GM12878 (cell line): ENCODE measurements at regions not wholly inside any gene's neighbourhood (a gene's known extent, or its start where the extent isn't known, plus 50 kb on each side); places are given as distances from the start of the nearest gene placed in this dataset.

Experiments used
- ATAC-seq: fragments of 200-7000 bp; cut with Tn5 transposase; 3 replicates; pipeline ENCODE4 v1.9.1; 2020; ENCODE audit warnings: mild to moderate bottlenecking, moderate library complexity
- BruUV-seq: library from RNA; stranded (reverse); fragments of 400-500 nt; replicated peaks from 2 replicates; lab custom pipeline; 2021; lab: Mats Ljungman, UMichigan
- CTCF ChIA-PET: fragments of 300-600 bp; sonication (Branson Sonifier 250); formaldehyde crosslinking; extraction: SDS; loops from one replicate; lab custom pipeline; 2021; ENCODE audit warnings: inconsistent platforms; lab: Yijun Ruan, JAX
- POLR2A ChIA-PET: fragments of 350-600 bp; formaldehyde crosslinking; extraction: SDS; loops from one replicate; lab custom pipeline; 2021; ENCODE audit warnings: inconsistent platforms; lab: Charles Lee
- RAD21 ChIA-PET: fragments of 300-600 bp; sonication (Branson Sonifier 250); formaldehyde crosslinking; loops from one replicate; lab custom pipeline; 2023; ENCODE audit warnings: antibody characterized with exemption; ENCODE audit not compliant: unreplicated experiment; lab: Charles Lee
- SMC1A ChIA-PET: fragments of 300-600 bp; sonication (Branson Sonifier 250); formaldehyde crosslinking; loops from one replicate; lab custom pipeline; 2023; ENCODE audit not compliant: unreplicated experiment, uncharacterized antibody; lab: Charles Lee
- DNase-seq: peaks from one replicate; pipeline ENCODE4 v3.0.0-alpha.2; 2011; ENCODE audit warnings: low read depth, low spot score
- FAIRE-seq: peaks from 3 replicates; lab custom pipeline; 2011; peaks lifted over from hg19 to GRCh38; lab: Jason Lieb, UNC
- H2AFZ ChIP-seq: 2 replicates; pipeline ENCODE4 v1.6.0; 2011; ENCODE audit warnings: low read depth, low read length, control low read depth; ENCODE audit not compliant: control insufficient read depth
- H3K27ac ChIP-seq: 2 replicates; pipeline ENCODE4 v1.5.1; 2011; ENCODE audit warnings: control low read depth; ENCODE audit not compliant: control insufficient read depth, insufficient read depth
- H3K27me3 ChIP-seq, 2 experiments: replicated peaks in 1 of 2; 2 replicates each; pipeline versions ENCODE4 v1.6.0 to v1.6.1; 2011; ENCODE audit warnings: low read length in 1 of 2; ENCODE audit not compliant: control insufficient read depth in 2 of 2, insufficient read depth in 2 of 2
- H3K36me3 ChIP-seq, 2 experiments: 2 replicates each; pipeline ENCODE4 v1.5.1; 2011; ENCODE audit warnings: low read length in 1 of 2; ENCODE audit not compliant: control insufficient read depth in 2 of 2, insufficient read depth in 2 of 2
- H3K4me1 ChIP-seq: 2 replicates; pipeline ENCODE4 v1.6.1; 2011; ENCODE audit warnings: mild to moderate bottlenecking, low read length, moderate library complexity, mixed read lengths; ENCODE audit not compliant: control insufficient read depth, insufficient read depth
- H3K4me2 ChIP-seq: 2 replicates; pipeline ENCODE4 v1.6.0; 2011; ENCODE audit warnings: control low read depth; ENCODE audit not compliant: control insufficient read depth, insufficient read depth
- H3K4me3 ChIP-seq: fragments of 200-600 bp; sonication (generic); 2 replicates; pipeline ENCODE4 v1.5.1; 2016
- H3K79me2 ChIP-seq: 2 replicates; pipeline ENCODE4 v1.6.0; 2011; ENCODE audit warnings: low read length; ENCODE audit not compliant: control insufficient read depth, insufficient read depth
- H3K9ac ChIP-seq: 2 replicates; pipeline ENCODE4 v1.8.0; 2011; ENCODE audit warnings: low read length, control low read depth, mixed read lengths; ENCODE audit not compliant: control insufficient read depth, insufficient read depth
- H3K9me3 ChIP-seq: replicated peaks from 3 replicates; pipeline ENCODE4 v1.5.1; 2011; ENCODE audit warnings: mild to moderate bottlenecking, low read length; ENCODE audit not compliant: control insufficient read depth, insufficient read depth
- H4K20me1 ChIP-seq: 2 replicates; pipeline ENCODE4 v1.6.0; 2011; ENCODE audit not compliant: control insufficient read depth, insufficient read depth
- ATF3 ChIP-seq: IDR thresholded peaks from 2 replicates; pipeline ENCODE4 v1.6.1; 2011; ENCODE audit warnings: low read depth, mild to moderate bottlenecking, low read length, moderate library complexity, borderline replicate concordance; ENCODE audit errors: extremely low read depth
- BACH1 ChIP-seq: fragments of 450-650 bp; IDR thresholded peaks from 2 replicates; pipeline ENCODE4 v1.6.1; 2017; ENCODE audit warnings: mild to moderate bottlenecking, borderline replicate concordance
- CBX5 ChIP-seq: sonication (generic); IDR thresholded peaks from 2 replicates; pipeline ENCODE4 v1.6.1; 2016; ENCODE audit warnings: low read depth, moderate library complexity, mild to moderate bottlenecking, inconsistent platforms
- CREB1 ChIP-seq: IDR thresholded peaks from 2 replicates; pipeline ENCODE4 v1.6.1; 2012; ENCODE audit warnings: low read depth, mild to moderate bottlenecking, inconsistent platforms
- EGR1 ChIP-seq, 2 experiments: IDR thresholded peaks; 1 replicate in 1 of 2; 2 replicates in 1 of 2; pipeline ENCODE4 v1.6.1; 2011 to 2012; ENCODE audit warnings: low read depth in 2 of 2, low read length in 2 of 2, borderline replicate concordance in 1 of 2, mild to moderate bottlenecking in 1 of 2, moderate library complexity in 1 of 2
- IRF4 ChIP-seq: IDR thresholded peaks from 2 replicates; pipeline ENCODE4 v1.6.1; 2011; ENCODE audit warnings: low read depth, low read length
- KLF5 ChIP-seq: fragments of 450-650 bp; IDR thresholded peaks from 2 replicates; pipeline ENCODE4 v1.6.1; 2014; ENCODE audit warnings: mild to moderate bottlenecking; ENCODE audit not compliant: partially characterized antibody
- MTA3 ChIP-seq: IDR thresholded peaks from 2 replicates; pipeline ENCODE4 v1.6.1; 2012; ENCODE audit warnings: low read length, inconsistent platforms, borderline replicate concordance
- MYC ChIP-seq: IDR thresholded peaks from 2 replicates; pipeline ENCODE4 v1.6.1; 2011; ENCODE audit warnings: mild to moderate bottlenecking, low read length, moderate library complexity, inconsistent platforms; ENCODE audit not compliant: insufficient read depth, insufficient replicate concordance, insufficient read length, severe bottlenecking
- NFIC ChIP-seq: IDR thresholded peaks from 2 replicates; pipeline ENCODE4 v1.6.1; 2012; ENCODE audit warnings: low read depth, mild to moderate bottlenecking, inconsistent platforms, low read length, moderate library complexity
- NKRF ChIP-seq: fragments of 450-650 bp; conservative IDR thresholded peaks from 2 replicates; pipeline ENCODE4 v1.6.1; 2017; ENCODE audit warnings: mild to moderate bottlenecking, moderate library complexity
- POLR2AphosphoS5 ChIP-seq: IDR thresholded peaks from 2 replicates; pipeline ENCODE4 v1.6.1; 2011; ENCODE audit warnings: mild to moderate bottlenecking, low read length, inconsistent platforms
- SMC3 ChIP-seq: IDR thresholded peaks from 2 replicates; pipeline ENCODE4 v1.6.1; 2011; ENCODE audit warnings: low read length, improper control_type of control experiment, borderline replicate concordance
- TCF12 ChIP-seq: IDR thresholded peaks from 2 replicates; pipeline ENCODE4 v1.6.1; 2011; ENCODE audit warnings: low read depth, mild to moderate bottlenecking, low read length
- TCF3 ChIP-seq: IDR thresholded peaks from 2 replicates; pipeline ENCODE4 v1.6.1; 2012; ENCODE audit warnings: low read depth, mild to moderate bottlenecking, low read length, borderline replicate concordance; ENCODE audit not compliant: insufficient read depth
- ZNF592 ChIP-seq: fragments of 450-650 bp; IDR thresholded peaks from 2 replicates; pipeline ENCODE4 v1.6.1; 2017; ENCODE audit warnings: mild to moderate bottlenecking, moderate library complexity
- ZNF622 ChIP-seq: fragments of 450-650 bp; IDR thresholded peaks from 2 replicates; pipeline ENCODE4 v1.6.1; 2017; ENCODE audit warnings: mild to moderate bottlenecking, inconsistent platforms
- WGBS: methylation state at CpG from one replicate; pipeline ENCODE4 v1.1.6; 2016; ENCODE audit warnings: low lambda C conversion rate; ENCODE audit not compliant: insufficient replicate concordance, insufficient coverage; ENCODE audit errors: missing lambda C conversion rate; 5-methylcytosine and 5-hydroxymethylcytosine counted together
- in situ Hi-C: fragments of 300-500 bp; cut with MboI; formaldehyde crosslinking; loops from 9 replicates; pipeline ENCODE4 v1.14.3; 2018; ENCODE audit warnings: mixed read lengths
- intact Hi-C: fragments of 100-400 bp; cut with micrococcal nuclease; formaldehyde crosslinking; loops from one replicate; pipeline ENCODE4 v1.14.2; 2022; ENCODE audit not compliant: unreplicated experiment

DNA sequence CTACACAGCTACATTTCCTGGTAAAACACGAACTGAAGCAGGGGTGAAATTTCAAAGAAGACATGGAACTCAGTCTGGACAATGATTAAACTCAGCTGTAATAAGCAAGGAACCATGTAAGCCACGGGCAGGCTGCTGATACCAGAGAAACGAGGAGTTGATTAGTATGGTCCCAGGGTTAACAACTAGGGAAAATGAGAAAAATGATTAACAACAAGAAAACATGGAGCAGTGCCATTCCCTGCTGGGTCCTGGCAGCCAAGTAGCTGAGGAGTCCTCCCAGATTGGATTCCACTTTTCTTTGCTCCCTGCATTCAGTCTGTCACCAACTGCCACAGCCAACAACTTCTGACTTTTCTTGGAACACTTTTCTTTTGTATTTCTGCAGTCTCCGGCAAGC is 517.0 kb upstream of the KLHL29 start (continued):
- TF ChIP-seq EGR1 (IDR thresholded peaks at IDR 0.05; ENCODE audit: borderline replicate concordance in 1 of 2, low read depth in 2 of 2, low read length in 2 of 2) = no peak
- no peak for TF ChIP-seq ATF3
- TF ChIP-seq MTA3 = no peak
- TF ChIP-seq NKRF = no peak

GRCh38 chr2:22878121-22878520 is 506.9 kb upstream of the KLHL29 start:
- intact Hi-C loops (no loop called here), in situ Hi-C loops (no loop called here)
- ChIA-PET POLR2A (no interaction called here), CTCF (no interaction called here), SMC1A (no interaction called here), RAD21 (no interaction called here)
- Histone ChIP-seq H3K9ac (no peak overlapping the region), H3K27ac (no peak overlapping the region), H4K20me1 (no peaks in the 10 kb centered on the region), H3K4me3 (no peak overlapping the region), H3K36me3 (no peaks in the 10 kb centered on the region), H3K27me3 (no peaks in the 10 kb centered on the region), H2AFZ (no peak overlapping the region), H3K4me1 (no peaks in the 10 kb centered on the region), H3K79me2 (no peaks in the 10 kb centered on the region), H3K4me2 (no peak overlapping the region), H3K9me3 (no peaks in the 10 kb centered on the region)
- no TSS peak for BruUV-seq
- WGBS = 49% methylated on average over 2 of the region's 2 CpGs
- TF ChIP-seq ZNF592 = no peak
- TF ChIP-seq CREB1 = no peak
- no peak for TF ChIP-seq POLR2AphosphoS5
- no peak for TF ChIP-seq KLF5
- TF ChIP-seq SMC3 = no peak
- no peak for TF ChIP-seq TCF12
- no peak for TF ChIP-seq ZNF622
- no peak for TF ChIP-seq IRF4
- TF ChIP-seq NFIC = no peak
- no peak for TF ChIP-seq BACH1
- TF ChIP-seq MYC = no peak
- TF ChIP-seq TCF3 = no peak
- TF ChIP-seq CBX5 = no peak
- ATAC-seq (no peak), FAIRE-seq (no peak), DNase-seq (no peak)
